ENCODE measurements at regions not wholly inside any gene's neighbourhood (a gene's known extent, or its start where the extent isn't known, plus 50 kb on each side); places are given as distances from the start of the nearest gene placed in this dataset.

- Mint-ChIP-seq H3K27me3 (ENCODE audit: unreplicated experiment) (no peaks in the 10 kb centered on the region), H3K4me1 (ENCODE audit: unreplicated experiment) (no peaks in the 10 kb centered on the region), H3K27ac (ENCODE audit: unreplicated experiment) (no peak overlapping the region), H3K9me3 (ENCODE audit: unreplicated experiment) (no peaks in the 10 kb centered on the region), H3K4me3 (ENCODE audit: unreplicated experiment) (no peak overlapping the region), H3K36me3 (ENCODE audit: low read depth, unreplicated experiment) (no peaks in the 10 kb centered on the region)
- no peak for DNase-seq (ENCODE audit: low spot score)
- no peak for TF ChIP-seq CTCF (IDR thresholded peaks at IDR 0.05; ENCODE audit: unreplicated experiment)
Measured at GRCh38 chr3:82520846-82521245, 759.4 kb upstream of the GBE1 start.

DNA sequence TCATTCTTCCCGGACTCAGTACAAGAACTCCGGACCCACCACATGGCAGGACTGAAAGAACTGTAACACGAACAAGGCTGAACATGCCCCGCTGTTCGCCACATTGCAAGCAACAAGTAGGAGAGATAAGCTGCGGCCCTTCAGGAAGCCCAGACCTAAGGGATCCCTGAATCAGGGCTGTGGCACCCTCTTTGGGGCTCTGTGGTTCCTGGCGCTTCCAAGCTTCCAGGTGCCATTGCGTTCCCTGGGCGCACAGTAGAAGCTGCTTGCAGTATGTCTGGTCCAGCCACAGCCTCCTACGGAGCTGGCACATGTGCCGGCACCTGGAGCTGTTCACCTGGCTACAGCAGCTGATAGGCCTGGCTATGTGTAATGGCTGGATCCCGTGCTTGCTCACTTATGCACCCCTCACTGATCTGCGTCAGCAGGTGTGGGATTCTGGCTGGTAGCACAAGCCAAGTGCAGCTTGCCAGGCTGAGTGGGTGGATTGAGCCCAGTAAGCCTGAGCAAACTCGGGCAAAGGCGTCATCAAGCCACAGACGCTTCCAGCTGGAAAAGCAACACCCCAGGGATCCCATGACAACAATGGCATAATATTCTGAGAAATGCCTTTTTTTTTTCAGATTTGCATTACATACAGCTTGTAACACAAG, 748.6 kb upstream of the GBE1 start:
- Mint-ChIP-seq H3K4me1 (ENCODE audit: unreplicated experiment) (no peaks in the 10 kb centered on the region), H3K27me3 (ENCODE audit: unreplicated experiment) (no peaks in the 10 kb centered on the region), H3K9me3 (ENCODE audit: unreplicated experiment) (no peaks in the 10 kb centered on the region), H3K27ac (ENCODE audit: unreplicated experiment) (no peak overlapping the region), H3K36me3 (ENCODE audit: low read depth, unreplicated experiment) (no peaks in the 10 kb centered on the region), H3K4me3 (ENCODE audit: unreplicated experiment) (no peak overlapping the region)
- TF ChIP-seq CTCF (IDR thresholded peaks at IDR 0.05; ENCODE audit: unreplicated experiment): no peak
- no peak for DNase-seq (ENCODE audit: low spot score)

GRCh38 chr3:82509106-82509842, 747.8 kb upstream of the GBE1 start:
- Mint-ChIP-seq H3K9me3 (ENCODE audit: unreplicated experiment) (no peaks in the 10 kb centered on the region), H3K4me1 (ENCODE audit: unreplicated experiment) (no peaks in the 10 kb centered on the region), H3K4me3 (ENCODE audit: unreplicated experiment) (no peak overlapping the region), H3K27ac (ENCODE audit: unreplicated experiment) (no peak overlapping the region), H3K27me3 (ENCODE audit: unreplicated experiment) (no peaks in the 10 kb centered on the region), H3K36me3 (ENCODE audit: low read depth, unreplicated experiment) (no peaks in the 10 kb centered on the region)
- no peak for TF ChIP-seq CTCF (IDR thresholded peaks at IDR 0.05; ENCODE audit: unreplicated experiment)
- no peak for DNase-seq (ENCODE audit: low spot score)

DNA sequence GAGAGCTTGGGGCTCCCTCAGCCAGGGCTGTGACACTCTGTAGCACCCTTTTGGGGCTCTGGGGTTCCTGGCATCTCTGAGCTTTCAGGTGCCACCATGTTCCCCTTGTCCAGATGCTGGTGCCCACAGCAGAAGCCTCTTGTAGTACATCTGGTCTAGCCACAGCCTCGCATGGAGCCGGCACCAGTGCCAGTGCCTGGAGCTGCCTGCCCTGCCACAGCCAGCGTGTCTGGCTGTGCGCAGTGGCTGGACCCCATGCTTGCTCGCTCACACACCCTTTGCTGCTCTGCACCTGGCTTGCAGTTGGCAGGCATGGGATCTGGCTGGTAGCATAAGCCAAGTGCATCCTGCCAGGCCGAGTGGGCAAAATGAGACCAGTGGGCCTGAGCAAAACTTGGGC, 744.8 kb upstream of the GBE1 start:
- Mint-ChIP-seq H3K9me3 (ENCODE audit: unreplicated experiment) (no peaks in the 10 kb centered on the region), H3K4me1 (ENCODE audit: unreplicated experiment) (no peaks in the 10 kb centered on the region), H3K27ac (ENCODE audit: unreplicated experiment) (no peak overlapping the region), H3K36me3 (ENCODE audit: low read depth, unreplicated experiment) (no peaks in the 10 kb centered on the region), H3K4me3 (ENCODE audit: unreplicated experiment) (no peak overlapping the region), H3K27me3 (ENCODE audit: unreplicated experiment) (no peaks in the 10 kb centered on the region)
- DNase-seq (ENCODE audit: low spot score): no peak
- TF ChIP-seq CTCF (IDR thresholded peaks at IDR 0.05; ENCODE audit: unreplicated experiment): no peak

GRCh38 chr3:82505079-82505756, 743.8 kb upstream of the GBE1 start:
- H3K9me3 Mint-ChIP-seq (ENCODE audit: unreplicated experiment): no peaks in the 10 kb centered on the region
- DNase-seq (ENCODE audit: low spot score): no peak
- H3K27ac Mint-ChIP-seq (ENCODE audit: unreplicated experiment): no peak overlapping the region
- TF ChIP-seq CTCF (IDR thresholded peaks at IDR 0.05; ENCODE audit: unreplicated experiment): no peak
- H3K36me3 Mint-ChIP-seq (ENCODE audit: low read depth, unreplicated experiment): no peaks in the 10 kb centered on the region
- H3K4me1 Mint-ChIP-seq (ENCODE audit: unreplicated experiment): no peaks in the 10 kb centered on the region
- H3K4me3 Mint-ChIP-seq (ENCODE audit: unreplicated experiment): no peak overlapping the region
- no peaks in the 10 kb centered on the region for H3K27me3 Mint-ChIP-seq (ENCODE audit: unreplicated experiment)
